MM.1S (cell line): ENCODE measurements at regions not wholly inside any gene's neighbourhood (a gene's known extent, or its start where the extent isn't known, plus 50 kb on each side); places are given as distances from the start of the nearest gene placed in this dataset.

ENCODE experiments used
- CTCF ChIP-seq: fragments of 300-600 bp; sonication (generic); IDR thresholded peaks from 2 replicates; pipeline ENCODE4 v1.5.1; 2016; ENCODE audit warnings: antibody characterized with exemption, low read length, mixed read lengths
- EZH2 ChIP-seq: fragments of 300-600 bp; sonication (generic); optimal IDR thresholded peaks from 2 replicates; pipeline ENCODE3; 2017; ENCODE audit warnings: low read depth, mild to moderate bottlenecking, antibody characterized with exemption, low read length, mixed read lengths
- EZH2phosphoT487 ChIP-seq: fragments of 300-600 bp; sonication (generic); IDR thresholded peaks from 2 replicates; pipeline ENCODE4 v1.6.1; 2018; ENCODE audit warnings: antibody characterized with exemption, low read length

DNA sequence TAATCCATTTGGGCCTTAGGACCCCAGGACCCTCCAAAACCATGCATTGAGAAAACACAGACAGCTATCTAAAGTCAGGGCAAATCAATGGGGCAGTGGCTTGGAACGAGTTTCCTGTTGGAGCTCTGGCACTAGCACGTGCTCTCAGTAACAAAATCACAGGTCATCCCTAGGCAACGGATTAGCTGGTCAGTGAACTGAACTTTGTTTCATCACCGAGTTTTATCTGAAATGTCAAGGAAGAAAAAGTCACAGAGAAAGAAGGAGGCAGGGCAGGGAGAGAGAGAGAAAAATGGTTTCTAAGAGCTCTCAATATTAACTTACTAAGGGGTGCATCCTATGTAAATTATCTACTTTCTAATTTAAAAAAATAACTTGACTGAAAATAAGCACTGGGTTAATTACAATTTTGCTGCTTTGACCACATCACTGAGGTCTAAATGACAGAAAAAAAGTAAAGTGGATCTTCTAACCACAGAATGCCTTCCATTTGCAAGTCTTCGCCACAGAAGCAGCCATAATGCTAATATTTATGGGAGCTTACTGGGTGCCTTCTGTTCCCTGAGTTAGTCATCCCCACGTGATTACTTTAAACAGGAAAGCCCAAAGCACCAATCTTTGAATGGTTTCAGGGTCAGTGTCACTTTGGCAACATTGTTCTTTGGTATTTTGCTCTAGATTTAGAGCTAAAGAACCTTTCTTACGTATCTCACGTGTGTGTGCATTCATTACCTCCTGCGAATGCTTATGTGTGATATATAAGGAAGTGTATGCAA lies 503.9 kb downstream of the RASEF start:
- TF ChIP-seq CTCF (no peak), EZH2phosphoT487 (no peak), EZH2 (no peak)
